DND-41 (cell line): ENCODE measurements at regions not wholly inside any gene's neighbourhood (a gene's known extent, or its start where the extent isn't known, plus 50 kb on each side); places are given as distances from the start of the nearest gene placed in this dataset.

ENCODE experiments used
- CTCF ChIP-seq: IDR thresholded peaks from 2 replicates; pipeline ENCODE4 v1.5.1; 2012; ENCODE audit warnings: borderline replicate concordance, low read length, moderate library complexity, mild to moderate bottlenecking; ENCODE audit not compliant: poor library complexity, severe bottlenecking; ENCODE audit errors: extremely low read depth
- EZH2 ChIP-seq: IDR thresholded peaks from 3 replicates; pipeline ENCODE4 v1.6.1; 2012; ENCODE audit warnings: borderline replicate concordance, low read depth, mild to moderate bottlenecking, moderate library complexity, low read length, inconsistent platforms; ENCODE audit not compliant: severe bottlenecking

- TF ChIP-seq EZH2 (no peak), CTCF (no peak)
Observed at GRCh38 chr1:234697015-234697414, 87.0 kb upstream of the IRF2BP2 start.
